Stomach (tissue), 8 donors: ENCODE measurements at regions not wholly inside any gene's neighbourhood (a gene's known extent, or its start where the extent isn't known, plus 50 kb on each side); places are given as distances from the start of the nearest gene placed in this dataset.

ENCODE experiments used
- DNase-seq, 2 donors: peaks; one replicate each; pipeline versions ENCODE4 v3.0.0 to v3.0.0-alpha.2; 2013 to 2019
- H3K27ac ChIP-seq, 5 donors: fragments of 200-600 bp in 4 of 5; sonication (generic) in 4 of 5; one replicate each; pipeline ENCODE4 v1.5.1; 2013 to 2019; ENCODE audit warnings: mild to moderate bottlenecking in 1 of 5, moderate library complexity in 1 of 5
- H3K27me3 ChIP-seq, 3 donors: fragments of 200-600 bp; sonication (generic); one replicate each; pipeline ENCODE4 v1.5.1; 2017 to 2019; ENCODE audit warnings: mixed run types in 1 of 3
- H3K36me3 ChIP-seq, 4 donors: fragments of 200-600 bp; sonication (generic); 1 replicate in 3 of 4; 2 replicates in 1 of 4; pipeline ENCODE4 v1.5.1; 2016 to 2019
- H3K4me1 ChIP-seq, 4 donors: fragments of 200-600 bp; sonication (generic); one replicate each; pipeline ENCODE4 v1.5.1; 2016 to 2019
- H3K4me3 ChIP-seq, 4 donors: fragments of 200-600 bp; sonication (generic) in 3 of 4; one replicate each; pipeline ENCODE4 v1.5.1; 2016 to 2019; ENCODE audit warnings: mild to moderate bottlenecking in 1 of 4
- H3K9me3 ChIP-seq, 4 donors: fragments of 200-600 bp; sonication (generic); one replicate each; pipeline ENCODE4 v1.5.1; 2016 to 2019
- CTCF ChIP-seq, 7 experiments: fragments of 450-650 bp in 4 of 7; fragments of 200-600 bp in 3 of 7; sonication (generic) in 3 of 7; IDR thresholded peaks; one replicate each; pipeline ENCODE4 v1.5.1; 2016 to 2019; ENCODE audit warnings: antibody characterized with exemption in 7 of 7, control low read depth in 2 of 7, mild to moderate bottlenecking in 1 of 7
- EP300 ChIP-seq: sonication (generic); formaldehyde crosslinking; IDR thresholded peaks from one replicate; pipeline ENCODE4 v1.6.1; 2017; ENCODE audit warnings: antibody characterized with exemption
- POLR2A ChIP-seq, 4 donors: fragments of 450-650 bp; IDR thresholded peaks; one replicate each; pipeline ENCODE4 v1.6.1; 2016; ENCODE audit warnings: antibody characterized with exemption in 4 of 4, control low read depth in 2 of 4, mild to moderate bottlenecking in 1 of 4, moderate library complexity in 1 of 4
- POLR2AphosphoS5 ChIP-seq, 3 donors: sonication (generic); formaldehyde crosslinking; IDR thresholded peaks; one replicate each; pipeline ENCODE4 v1.6.1; 2016; ENCODE audit warnings: antibody characterized with exemption in 3 of 3
- WGBS, 5 donors: extraction: QIAGEN DNeasy Blood & Tissue Kit in 3 of 5; methylation state at CpG; one replicate each; pipeline versions ENCODE4 v1.1.5 to v1.1.7; 2013 to 2018; 5-methylcytosine and 5-hydroxymethylcytosine counted together
- intact Hi-C: fragments of 100-400 bp; cut with DNase I; formaldehyde crosslinking; loops from one replicate; pipeline ENCODE4 v1.15.1; 2023; ENCODE audit warnings: low total_unique reads
- donor health status: healthy with polysubstance abuse.
- donor health status: Bipolar disorder and iron deficiency.
- donor health status: healthy.

DNA sequence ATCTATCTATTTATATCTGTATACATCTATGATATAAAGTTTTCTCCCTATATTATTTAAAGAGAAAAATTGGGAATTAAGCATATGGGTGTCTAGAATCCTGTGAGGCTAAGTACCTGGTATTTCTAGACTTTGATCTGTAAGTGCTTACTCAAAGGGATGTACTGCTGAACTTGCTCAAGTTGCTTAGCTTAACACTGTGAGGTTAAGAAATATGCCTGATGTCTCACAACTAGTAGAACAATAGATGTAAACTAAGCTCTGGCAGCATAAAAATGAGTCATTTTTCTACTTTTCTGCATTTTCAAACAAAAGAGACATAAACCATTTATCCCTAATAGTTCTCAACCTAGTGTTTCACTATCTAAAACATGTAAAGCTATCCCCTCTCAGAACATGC lies 744.4 kb upstream of the ANO3 start:
- Histone ChIP-seq H3K36me3 (no peaks in the 10 kb centered on the region), H3K4me3 (no peak overlapping the region), H3K27ac (no peak overlapping the region), H3K4me1 (no peaks in the 10 kb centered on the region), H3K9me3 (no peaks in the 10 kb centered on the region), H3K27me3 (no peaks in the 10 kb centered on the region)
- no peak for TF ChIP-seq POLR2AphosphoS5 (IDR thresholded peaks at IDR 0.05)
- no peak for TF ChIP-seq EP300
- no peak for TF ChIP-seq CTCF (IDR thresholded peaks at IDR 0.05)
- no peak for TF ChIP-seq POLR2A (IDR thresholded peaks at IDR 0.05)
- intact Hi-C loops = no loop called here
- DNase-seq = no peak

DNA sequence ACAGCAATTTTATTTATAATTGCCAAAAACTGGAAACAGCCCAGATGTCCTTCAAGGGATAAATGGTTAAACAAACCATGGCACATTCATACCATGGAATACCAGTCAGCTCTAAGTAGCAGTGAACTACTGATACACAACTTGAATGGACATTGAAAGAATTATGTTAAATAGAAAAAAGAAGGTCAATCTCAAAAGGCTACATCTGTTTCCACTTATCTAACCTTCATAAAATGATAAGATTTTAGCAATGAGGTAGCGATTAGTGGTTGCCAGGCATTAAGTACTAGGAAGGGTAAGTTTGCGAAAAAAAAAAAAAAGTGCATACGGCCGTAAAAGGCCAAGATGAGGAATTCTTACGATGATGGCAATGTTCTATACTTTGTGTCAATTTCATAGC lies 738.7 kb upstream of the ANO3 start:
- Histone ChIP-seq H3K4me1 (no peaks in the 10 kb centered on the region), H3K27ac (no peak overlapping the region), H3K36me3 (no peaks in the 10 kb centered on the region), H3K4me3 (no peak overlapping the region), H3K27me3 (no peaks in the 10 kb centered on the region), H3K9me3 (no peaks in the 10 kb centered on the region)
- DNase-seq = no peak
- intact Hi-C loops = no loop called here
- TF ChIP-seq EP300 (no peak), CTCF (IDR thresholded peaks at IDR 0.05) (no peak), POLR2AphosphoS5 (IDR thresholded peaks at IDR 0.05) (no peak), POLR2A (IDR thresholded peaks at IDR 0.05) (no peak)
- 73 to 87% (median 81%) methylated on average over 5 of the region's 5 CpGs for WGBS, 5 donors

- TF ChIP-seq EP300 = no peak
- TF ChIP-seq CTCF (IDR thresholded peaks at IDR 0.05) = no peak
- no peak for TF ChIP-seq POLR2AphosphoS5 (IDR thresholded peaks at IDR 0.05)
- no peak for TF ChIP-seq POLR2A (IDR thresholded peaks at IDR 0.05)
- Histone ChIP-seq H3K4me3 (no peak overlapping the region), H3K9me3 (no peaks in the 10 kb centered on the region), H3K4me1 (no peaks in the 10 kb centered on the region), H3K36me3 (no peaks in the 10 kb centered on the region), H3K27me3 (no peaks in the 10 kb centered on the region), H3K27ac (no peak overlapping the region)
- DNase-seq = no peak
- intact Hi-C loops = no loop called here
- WGBS, 5 donors = 67 to 81% (median 69%) methylated on average over 3 of the region's 3 CpGs
Observed at GRCh38 chr11:25596701-25597100, 735.2 kb upstream of the ANO3 start.

DNA sequence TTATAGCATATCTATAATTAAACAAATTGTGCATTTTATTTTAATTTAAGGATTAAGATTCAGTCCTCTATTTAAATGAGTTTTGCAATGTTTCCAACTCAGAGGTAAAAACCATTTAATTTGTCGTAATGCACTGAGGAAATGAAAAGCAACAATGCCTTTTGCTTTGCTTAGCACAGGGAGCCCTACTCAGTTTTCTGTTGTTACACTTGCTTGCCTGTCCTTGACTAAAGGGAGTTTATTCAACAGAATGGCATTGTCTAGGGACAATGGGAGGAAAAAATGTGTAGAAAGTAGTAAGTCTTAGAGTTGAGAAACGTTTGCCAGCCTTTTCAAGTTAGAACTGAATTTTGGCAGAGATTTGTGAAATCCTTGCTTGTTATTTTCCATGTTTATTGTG lies 734.2 kb upstream of the ANO3 start:
- 32 to 40% (median 38%) methylated on average over 2 of the region's 2 CpGs for WGBS, 5 donors
- H3K27me3 ChIP-seq = no peaks in the 10 kb centered on the region
- no peaks in the 10 kb centered on the region for H3K9me3 ChIP-seq
- no peaks in the 10 kb centered on the region for H3K4me1 ChIP-seq
- intact Hi-C loops = no loop called here
- no peaks in the 10 kb centered on the region for H3K36me3 ChIP-seq
- no peak overlapping the region for H3K4me3 ChIP-seq
- H3K27ac ChIP-seq = no peak overlapping the region
- no peak for DNase-seq
- TF ChIP-seq POLR2AphosphoS5 (IDR thresholded peaks at IDR 0.05) = no peak
- TF ChIP-seq EP300 = no peak
- TF ChIP-seq CTCF (IDR thresholded peaks at IDR 0.05) = no peak
- TF ChIP-seq POLR2A (IDR thresholded peaks at IDR 0.05) = no peak
